Smooth muscle cell (in vitro differentiated cells): ENCODE measurements at regions not wholly inside any gene's neighbourhood (a gene's known extent, or its start where the extent isn't known, plus 50 kb on each side); places are given as distances from the start of the nearest gene placed in this dataset.

Experiments used
- DNase-seq: peaks from one replicate; lab custom pipeline; 2025; ENCODE audit not compliant: unreplicated experiment; lab: John Stamatoyannopoulos, UW
- H2AFZ ChIP-seq: fragments of 200-600 bp; sonication (generic); 2 replicates; pipeline ENCODE4 v1.6.0; 2016; ENCODE audit warnings: antibody characterized with exemption, low read depth, mild to moderate bottlenecking
- H3F3A ChIP-seq: fragments of 200-600 bp; sonication (generic); 2 replicates; pipeline ENCODE4 v1.6.0; 2017; ENCODE audit warnings: antibody characterized with exemption, low read depth
- H3K27ac ChIP-seq: fragments of 200-600 bp; sonication (generic); 2 replicates; pipeline ENCODE4 v1.5.1; 2016; ENCODE audit warnings: low read depth, mild to moderate bottlenecking
- H3K27me3 ChIP-seq: fragments of 200-600 bp; sonication (generic); 2 replicates; pipeline ENCODE4 v1.6.1; 2016; ENCODE audit warnings: low read depth, mild to moderate bottlenecking
- H3K36me3 ChIP-seq: fragments of 200-600 bp; sonication (generic); 2 replicates; pipeline ENCODE4 v1.5.1; 2016; ENCODE audit warnings: low read depth
- H3K4me1 ChIP-seq: fragments of 200-600 bp; sonication (generic); 2 replicates; pipeline ENCODE4 v1.5.1; 2016; ENCODE audit warnings: low read depth
- H3K4me2 ChIP-seq: fragments of 200-600 bp; sonication (generic); 2 replicates; pipeline ENCODE4 v1.6.0; 2016; ENCODE audit warnings: mild to moderate bottlenecking
- H3K4me3 ChIP-seq: fragments of 200-600 bp; sonication (generic); 2 replicates; pipeline ENCODE4 v1.5.1; 2016; ENCODE audit warnings: mild to moderate bottlenecking
- H3K79me2 ChIP-seq: fragments of 200-600 bp; sonication (generic); 2 replicates; pipeline ENCODE4 v1.6.0; 2016; ENCODE audit warnings: low read depth, mild to moderate bottlenecking
- H3K9ac ChIP-seq: fragments of 200-600 bp; sonication (generic); 2 replicates; pipeline ENCODE4 v1.6.0; 2016; ENCODE audit warnings: low read depth
- H3K9me3 ChIP-seq: fragments of 200-600 bp; sonication (generic); replicated peaks from 2 replicates; pipeline ENCODE4 v1.5.1; 2016; ENCODE audit warnings: low read depth
- H4K20me1 ChIP-seq: fragments of 200-600 bp; sonication (generic); 2 replicates; pipeline ENCODE4 v1.6.0; 2016; ENCODE audit warnings: low read depth
- WGBS: methylation state at CpG from one replicate; pipeline ENCODE4 v1.1.7; 2016; ENCODE audit warnings: low lambda C conversion rate; 5-methylcytosine and 5-hydroxymethylcytosine counted together
- TF ChIP-seq, protein P1 (sequence below): fragments of 200-600 bp; sonication (generic); IDR thresholded peaks from 2 replicates; pipeline ENCODE4 v1.5.1; 2017; ENCODE audit warnings: borderline replicate concordance, mild to moderate bottlenecking, antibody characterized with exemption; ENCODE audit not compliant: insufficient read depth, poor library complexity, severe bottlenecking

DNA sequence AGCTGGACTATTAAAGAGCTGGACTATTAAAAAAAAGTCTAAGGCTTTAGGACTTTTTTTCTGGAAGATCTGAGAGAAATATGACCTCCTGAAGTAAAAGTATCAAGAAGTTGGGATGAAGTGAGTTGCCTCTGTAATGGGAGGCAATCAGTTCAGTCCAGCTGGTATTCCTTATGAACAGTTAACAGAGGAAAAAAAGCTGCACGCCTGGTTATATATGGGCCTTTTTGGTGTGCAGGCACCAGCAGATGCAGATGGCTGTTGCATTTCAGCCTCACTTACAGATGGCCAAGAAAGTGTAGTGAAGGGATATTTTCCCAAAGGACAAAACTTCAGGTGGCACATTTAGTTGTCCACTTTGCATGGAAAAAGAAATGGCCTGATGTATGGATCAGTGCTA, 70.3 kb upstream of the ELOVL5 start:
- Histone ChIP-seq H3K9ac (no peak overlapping the region), H4K20me1 (no peaks in the 10 kb centered on the region), H3K9me3 (no peaks in the 10 kb centered on the region), H3K27ac (no peak overlapping the region), H3K36me3 (no peaks in the 10 kb centered on the region), H3K4me3 (no peak overlapping the region), H3K79me2 (no peaks in the 10 kb centered on the region), H3K4me2 (no peak overlapping the region), H2AFZ (no peak overlapping the region), H3K27me3 (no peaks in the 10 kb centered on the region), H3K4me1 (no peaks in the 10 kb centered on the region), H3F3A (no peaks in the 10 kb centered on the region)
- WGBS: 92% methylated on average over 1 of the region's 1 CpG
- TF ChIP-seq, protein P1, sequence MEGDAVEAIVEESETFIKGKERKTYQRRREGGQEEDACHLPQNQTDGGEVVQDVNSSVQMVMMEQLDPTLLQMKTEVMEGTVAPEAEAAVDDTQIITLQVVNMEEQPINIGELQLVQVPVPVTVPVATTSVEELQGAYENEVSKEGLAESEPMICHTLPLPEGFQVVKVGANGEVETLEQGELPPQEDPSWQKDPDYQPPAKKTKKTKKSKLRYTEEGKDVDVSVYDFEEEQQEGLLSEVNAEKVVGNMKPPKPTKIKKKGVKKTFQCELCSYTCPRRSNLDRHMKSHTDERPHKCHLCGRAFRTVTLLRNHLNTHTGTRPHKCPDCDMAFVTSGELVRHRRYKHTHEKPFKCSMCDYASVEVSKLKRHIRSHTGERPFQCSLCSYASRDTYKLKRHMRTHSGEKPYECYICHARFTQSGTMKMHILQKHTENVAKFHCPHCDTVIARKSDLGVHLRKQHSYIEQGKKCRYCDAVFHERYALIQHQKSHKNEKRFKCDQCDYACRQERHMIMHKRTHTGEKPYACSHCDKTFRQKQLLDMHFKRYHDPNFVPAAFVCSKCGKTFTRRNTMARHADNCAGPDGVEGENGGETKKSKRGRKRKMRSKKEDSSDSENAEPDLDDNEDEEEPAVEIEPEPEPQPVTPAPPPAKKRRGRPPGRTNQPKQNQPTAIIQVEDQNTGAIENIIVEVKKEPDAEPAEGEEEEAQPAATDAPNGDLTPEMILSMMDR: no peak
- DNase-seq: no peak

DNA sequence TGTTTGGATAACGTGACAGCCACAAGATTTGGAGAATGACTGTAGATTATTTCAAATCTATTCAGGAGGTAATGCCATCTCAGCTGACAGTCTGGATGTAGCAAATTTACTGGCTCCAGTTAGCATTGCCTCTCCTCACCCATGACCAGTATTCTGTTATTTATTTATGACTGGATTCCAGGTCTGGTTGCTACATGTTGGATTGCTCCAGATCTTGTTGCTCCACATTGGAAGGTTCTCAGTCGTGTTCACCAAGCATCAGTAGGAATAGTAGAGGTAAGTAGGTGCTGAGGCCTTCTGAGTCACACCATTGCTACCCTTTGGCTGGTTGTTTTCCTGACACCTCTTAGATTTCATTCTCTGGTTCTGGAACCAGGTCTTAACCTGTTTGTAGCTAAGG, 69.5 kb upstream of the ELOVL5 start:
- no peaks in the 10 kb centered on the region for H3K27me3 ChIP-seq
- TF ChIP-seq, protein P1: no peak
- H3K4me2 ChIP-seq: no peak overlapping the region
- H3K4me1 ChIP-seq: no peaks in the 10 kb centered on the region
- H2AFZ ChIP-seq: no peak overlapping the region
- DNase-seq: no peak
- H3K9me3 ChIP-seq: no peaks in the 10 kb centered on the region
- no peaks in the 10 kb centered on the region for H3K36me3 ChIP-seq
- no peak overlapping the region for H3K4me3 ChIP-seq
- H3K79me2 ChIP-seq: no peaks in the 10 kb centered on the region
- no peak overlapping the region for H3K27ac ChIP-seq
- H3F3A ChIP-seq: no peaks in the 10 kb centered on the region
- WGBS: 90% methylated on average over 2 of the region's 2 CpGs
- no peak overlapping the region for H3K9ac ChIP-seq
- no peaks in the 10 kb centered on the region for H4K20me1 ChIP-seq

DNA sequence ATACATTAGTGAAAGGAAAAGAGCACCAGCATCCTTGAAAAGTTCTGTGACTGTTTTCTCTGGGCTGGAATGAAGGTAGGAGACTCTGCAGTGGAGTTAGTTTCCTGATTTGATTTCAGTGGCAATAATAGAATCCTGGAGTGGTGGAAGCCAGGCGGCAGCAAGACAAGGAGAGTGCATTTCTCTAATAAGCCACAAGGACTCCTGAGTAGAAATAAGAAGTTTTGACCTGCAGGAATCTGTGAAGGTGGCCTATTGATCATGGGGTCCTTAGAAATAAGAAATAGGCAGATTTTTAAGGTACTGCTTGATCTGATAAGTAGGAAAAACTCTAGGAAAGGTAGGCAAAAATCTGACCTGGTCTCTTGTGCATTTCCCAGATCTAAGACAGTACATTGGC, 68.4 kb upstream of the ELOVL5 start:
- H3K9me3 ChIP-seq: no peaks in the 10 kb centered on the region
- H3K79me2 ChIP-seq: no peaks in the 10 kb centered on the region
- no peaks in the 10 kb centered on the region for H3K27me3 ChIP-seq
- H4K20me1 ChIP-seq: no peaks in the 10 kb centered on the region
- WGBS: 78% methylated on average over 1 of the region's 1 CpG
- no peaks in the 10 kb centered on the region for H3F3A ChIP-seq
- TF ChIP-seq, protein P1: no peak
- H3K4me3 ChIP-seq: no peak overlapping the region
- H3K4me2 ChIP-seq: no peak overlapping the region
- DNase-seq: no peak
- H3K4me1 ChIP-seq: no peaks in the 10 kb centered on the region
- no peak overlapping the region for H3K27ac ChIP-seq
- H3K9ac ChIP-seq: no peak overlapping the region
- no peak overlapping the region for H2AFZ ChIP-seq
- H3K36me3 ChIP-seq: no peaks in the 10 kb centered on the region

DNA sequence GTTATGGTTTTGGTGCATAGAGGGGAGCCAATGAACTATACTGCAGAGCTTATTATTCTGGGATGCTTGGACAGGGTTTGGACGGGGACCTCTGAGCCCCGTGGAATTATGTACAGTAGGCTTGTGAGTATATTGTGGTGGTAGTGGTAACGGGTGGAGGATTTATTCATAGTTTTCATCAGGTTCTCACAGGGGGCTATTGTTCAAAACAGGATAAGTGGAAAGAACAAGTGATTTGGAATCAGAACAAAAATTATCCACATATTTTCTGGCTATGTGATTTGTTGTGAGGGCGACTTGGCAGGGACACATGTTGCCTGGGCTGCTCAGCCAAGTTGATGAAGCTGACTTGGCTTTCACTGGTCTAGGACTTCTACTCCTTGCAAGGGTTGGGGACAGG, 64.6 kb upstream of the ELOVL5 start:
- H3K27ac ChIP-seq: no peak overlapping the region
- H3K9ac ChIP-seq: no peak overlapping the region
- no peaks in the 10 kb centered on the region for H3K27me3 ChIP-seq
- H3K36me3 ChIP-seq: no peaks in the 10 kb centered on the region
- 98% methylated on average over 4 of the region's 4 CpGs for WGBS
- H3K9me3 ChIP-seq: no peaks in the 10 kb centered on the region
- TF ChIP-seq, protein P1: no peak
- H3K4me2 ChIP-seq: no peak overlapping the region
- H3F3A ChIP-seq: no peaks in the 10 kb centered on the region
- no peaks in the 10 kb centered on the region for H4K20me1 ChIP-seq
- H3K4me3 ChIP-seq: no peak overlapping the region
- H3K4me1 ChIP-seq: peaks cover 13% of the 10 kb centered on the region
- DNase-seq: no peak
- H2AFZ ChIP-seq: no peak overlapping the region
- H3K79me2 ChIP-seq: no peaks in the 10 kb centered on the region
